ENCODE measurements at regions not wholly inside any gene's neighbourhood (a gene's known extent, or its start where the extent isn't known, plus 50 kb on each side); places are given as distances from the start of the nearest gene placed in this dataset.
"Not testable (repeated sequence)": the region's sequence is repeated elsewhere in the genome, so short reads cannot be mapped to it uniquely, and the experiment has no call there.

DNA sequence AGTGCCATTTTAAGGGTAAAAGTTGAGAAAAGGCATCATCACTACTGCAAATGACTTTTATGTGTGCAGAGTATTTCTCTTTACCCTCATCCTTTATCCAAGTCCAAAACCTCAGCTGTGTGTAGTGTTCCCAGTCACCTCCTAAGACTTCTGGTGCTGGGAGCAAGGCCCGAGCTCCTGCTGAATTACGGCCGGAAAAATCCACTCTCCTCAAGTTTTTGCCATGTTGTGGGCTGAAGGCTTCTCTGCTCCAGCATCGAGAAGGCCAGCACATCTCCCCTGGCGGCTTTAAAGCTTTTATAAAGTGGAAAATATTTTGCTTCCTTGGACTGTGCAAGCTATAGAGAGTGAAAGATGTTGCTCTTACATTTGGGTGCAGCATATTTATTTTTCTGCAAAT, 153.2 kb upstream of the THBS2 start:
- no peak overlapping the region for H3K4me3 Mint-ChIP-seq
- no peak for ATAC-seq (replicated peaks in 1 of 2)
- no peak overlapping the region for H3K27ac Mint-ChIP-seq
- H3K36me3 Mint-ChIP-seq (ENCODE audit: insufficient read depth in 2 of 2) = no peaks in the 10 kb centered on the region
- H3K27me3 Mint-ChIP-seq (ENCODE audit: low read depth) = peaks cover 24% of the 10 kb centered on the region
- H3K9me3 Mint-ChIP-seq = no peaks in the 10 kb centered on the region
- DNase-seq = no peak
- no peaks in the 10 kb centered on the region for H3K4me1 Mint-ChIP-seq (ENCODE audit: low read depth)

DNA sequence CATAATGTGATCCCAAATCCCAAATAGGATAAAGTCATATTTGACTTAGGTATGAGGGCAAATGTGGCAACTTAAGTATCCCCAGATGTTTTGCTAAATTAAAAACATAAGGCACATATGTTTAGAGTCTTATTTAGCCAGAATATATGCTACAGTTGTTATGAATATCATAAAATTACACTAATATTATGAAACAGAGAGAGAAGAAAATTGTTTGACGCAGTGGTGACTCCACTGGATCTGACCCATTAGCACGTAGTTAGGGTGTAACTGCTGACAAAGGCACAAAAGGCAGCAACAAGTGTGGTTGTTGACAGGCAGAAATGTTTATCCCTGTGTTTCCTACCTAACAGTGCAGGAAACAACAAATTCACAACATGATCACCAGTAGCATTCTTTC, 152.4 kb upstream of the THBS2 start:
- Mint-ChIP-seq H3K36me3 (ENCODE audit: insufficient read depth in 2 of 2) (no peaks in the 10 kb centered on the region), H3K9me3 (no peaks in the 10 kb centered on the region), H3K27ac (no peak overlapping the region), H3K4me1 (ENCODE audit: low read depth) (no peaks in the 10 kb centered on the region), H3K27me3 (ENCODE audit: low read depth) (peaks cover 24% of the 10 kb centered on the region), H3K4me3 (no peak overlapping the region)
- no peak for DNase-seq
- no peak for ATAC-seq (replicated peaks in 1 of 2)

DNA sequence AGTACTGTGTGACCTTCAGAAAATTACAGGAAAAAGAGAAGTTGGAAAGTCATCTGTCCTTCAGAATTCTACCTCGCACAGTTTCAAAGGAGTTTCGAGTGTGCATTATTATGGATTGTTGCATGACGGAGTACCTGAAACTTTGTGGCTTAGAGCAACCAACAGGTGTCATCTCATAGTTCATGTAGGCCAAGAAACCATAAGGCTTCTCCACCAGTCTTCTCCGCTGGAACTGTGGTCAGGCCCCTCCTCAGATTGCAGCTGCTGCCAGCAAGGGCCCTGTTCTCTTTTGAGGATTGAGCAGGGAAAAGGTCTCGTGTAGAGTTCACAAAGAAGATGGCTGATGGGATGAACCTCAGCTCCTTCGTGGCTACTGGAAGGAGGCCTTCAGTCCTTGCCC, 151.2 kb upstream of the THBS2 start:
- no peak overlapping the region for H3K27ac Mint-ChIP-seq
- H3K4me3 Mint-ChIP-seq = no peak overlapping the region
- no peak for DNase-seq
- H3K4me1 Mint-ChIP-seq (ENCODE audit: low read depth) = no peaks in the 10 kb centered on the region
- no peaks in the 10 kb centered on the region for H3K36me3 Mint-ChIP-seq (ENCODE audit: insufficient read depth in 2 of 2)
- ATAC-seq (replicated peaks in 1 of 2) = no peak
- H3K9me3 Mint-ChIP-seq = no peaks in the 10 kb centered on the region
- peaks cover 15% of the 10 kb centered on the region for H3K27me3 Mint-ChIP-seq (ENCODE audit: low read depth)

DNA sequence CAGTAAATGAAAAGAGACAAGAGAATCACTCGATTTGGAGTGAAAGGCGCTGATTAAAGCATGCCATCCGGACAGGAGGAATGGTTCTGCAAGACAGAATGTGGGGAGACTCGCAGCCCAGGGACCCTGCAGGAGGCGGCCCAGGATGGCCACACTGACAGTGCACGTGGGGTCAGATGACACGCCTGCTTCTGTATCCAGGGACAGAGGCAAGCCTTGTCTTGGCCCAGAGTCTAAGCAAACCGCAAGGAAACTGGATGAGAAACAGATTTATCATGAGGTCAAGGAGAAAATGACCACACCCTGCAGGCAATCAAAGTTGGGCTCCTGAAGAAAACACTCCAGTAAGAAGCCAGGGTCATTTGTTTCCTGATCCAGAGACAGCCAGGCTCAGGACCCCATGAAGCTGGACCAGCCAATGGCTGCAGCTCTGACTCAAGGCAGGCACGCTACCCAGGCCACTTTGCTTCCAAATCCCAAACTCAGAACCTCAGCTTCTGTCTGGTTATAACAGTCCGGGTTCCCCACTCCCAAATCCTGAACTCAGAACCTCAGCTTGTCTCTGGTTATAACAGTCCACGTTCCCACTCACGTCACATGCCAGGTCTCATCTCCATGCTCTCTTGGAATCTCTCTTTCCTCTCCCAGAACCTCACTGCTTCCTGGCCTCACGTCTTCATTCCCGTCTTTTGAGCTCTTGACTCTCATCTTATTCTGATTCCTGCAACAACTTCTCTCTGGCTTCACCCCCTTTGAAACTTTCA, 144.9 kb upstream of the THBS2 start:
- no peak overlapping the region for H3K27ac Mint-ChIP-seq
- no peaks in the 10 kb centered on the region for H3K36me3 Mint-ChIP-seq (ENCODE audit: insufficient read depth in 2 of 2)
- H3K27me3 Mint-ChIP-seq (ENCODE audit: low read depth) = peaks cover 8% of the 10 kb centered on the region
- peaks cover 0 to 1% of the 10 kb centered on the region in 2 donors for H3K9me3 Mint-ChIP-seq
- no peaks in the 10 kb centered on the region for H3K4me1 Mint-ChIP-seq (ENCODE audit: low read depth)
- H3K4me3 Mint-ChIP-seq = no peak overlapping the region
- ATAC-seq (replicated peaks in 1 of 2) (no peak), DNase-seq (no peak)

- no peak overlapping the region for H3K4me3 Mint-ChIP-seq
- H3K27ac Mint-ChIP-seq = no peak overlapping the region
- ATAC-seq (replicated peaks in 1 of 2) (no peak), DNase-seq (no peak)
- H3K9me3 Mint-ChIP-seq = peaks cover 0 to 1% of the 10 kb centered on the region in 2 donors
- H3K4me1 Mint-ChIP-seq (ENCODE audit: low read depth) = no peaks in the 10 kb centered on the region
- H3K27me3 Mint-ChIP-seq (ENCODE audit: low read depth) = no peaks in the 10 kb centered on the region
- no peaks in the 10 kb centered on the region for H3K36me3 Mint-ChIP-seq (ENCODE audit: insufficient read depth in 2 of 2)
Observed at GRCh38 chr6:169397684-169398083, 144.0 kb upstream of the THBS2 start.

- Mint-ChIP-seq H3K4me1 (ENCODE audit: low read depth) (no peaks in the 10 kb centered on the region), H3K4me3 (no peak overlapping the region), H3K27ac (no peak overlapping the region), H3K36me3 (ENCODE audit: insufficient read depth in 2 of 2) (no peaks in the 10 kb centered on the region), H3K27me3 (ENCODE audit: low read depth) (no peaks in the 10 kb centered on the region), H3K9me3 (peaks cover 1 to 5% of the 10 kb centered on the region in 2 donors)
- ATAC-seq (replicated peaks in 1 of 2) (no peak), DNase-seq (no peak)
Observed at GRCh38 chr6:169396554-169397163, 143.0 kb upstream of the THBS2 start.

DNA sequence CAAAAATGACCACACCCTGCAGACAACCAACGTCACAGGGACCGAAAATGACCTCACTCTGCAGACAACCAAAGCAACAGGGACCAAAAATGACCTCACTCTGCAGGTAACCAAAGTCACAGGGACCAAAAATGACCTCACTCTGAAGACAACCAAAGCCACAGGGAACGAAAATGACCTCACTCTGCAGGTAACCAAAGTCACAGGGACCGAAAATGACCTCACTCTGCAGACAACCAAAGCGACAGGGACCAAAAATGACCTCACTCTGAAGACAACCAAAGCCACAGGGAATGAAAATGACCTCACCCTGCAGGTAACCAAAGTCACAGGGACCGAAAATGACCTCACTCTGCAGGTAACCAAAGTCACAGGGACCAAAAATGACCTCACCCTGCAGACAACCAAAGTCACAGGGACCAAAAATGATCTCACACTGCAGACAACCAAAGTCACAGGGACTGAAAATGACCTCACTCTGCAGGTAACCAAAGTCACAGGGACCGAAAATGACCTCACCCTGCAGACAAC, 142.4 kb upstream of the THBS2 start:
- not testable (repeated sequence) for H3K4me3 Mint-ChIP-seq; H3K27ac Mint-ChIP-seq; DNase-seq; H3K9me3 Mint-ChIP-seq; H3K27me3 Mint-ChIP-seq (ENCODE audit: low read depth); ATAC-seq (replicated peaks in 1 of 2); H3K4me1 Mint-ChIP-seq (ENCODE audit: low read depth); H3K36me3 Mint-ChIP-seq (ENCODE audit: insufficient read depth in 2 of 2)

- H3K4me3 Mint-ChIP-seq = no peak overlapping the region
- H3K9me3 Mint-ChIP-seq = peaks cover 1 to 5% of the 10 kb centered on the region in 2 donors
- no peaks in the 10 kb centered on the region for H3K4me1 Mint-ChIP-seq (ENCODE audit: low read depth)
- ATAC-seq (replicated peaks in 1 of 2) (no peak), DNase-seq (no peak)
- H3K27me3 Mint-ChIP-seq (ENCODE audit: low read depth) = no peaks in the 10 kb centered on the region
- H3K27ac Mint-ChIP-seq = no peak overlapping the region
- no peaks in the 10 kb centered on the region for H3K36me3 Mint-ChIP-seq (ENCODE audit: insufficient read depth in 2 of 2)
Observed at GRCh38 chr6:169395080-169395805, 141.6 kb upstream of the THBS2 start.

- Mint-ChIP-seq H3K27me3 (ENCODE audit: low read depth) (no peaks in the 10 kb centered on the region), H3K36me3 (ENCODE audit: insufficient read depth in 2 of 2) (peaks cover 1 to 5% of the 10 kb centered on the region in 2 donors), H3K9me3 (peaks cover 5 to 9% of the 10 kb centered on the region in 2 donors), H3K4me3 (no peak overlapping the region), H3K27ac (no peak overlapping the region), H3K4me1 (ENCODE audit: low read depth) (no peaks in the 10 kb centered on the region)
- DNase-seq = no peak
- ATAC-seq (replicated peaks in 1 of 2) = no peak
Observed at GRCh38 chr6:169393753-169394152, 140.1 kb upstream of the THBS2 start.

- H3K4me3 Mint-ChIP-seq = no peak overlapping the region
- H3K36me3 Mint-ChIP-seq (ENCODE audit: insufficient read depth in 2 of 2) = peaks cover 1 to 5% of the 10 kb centered on the region in 2 donors
- no peaks in the 10 kb centered on the region for H3K4me1 Mint-ChIP-seq (ENCODE audit: low read depth)
- peaks cover 9% of the 10 kb centered on the region for H3K27me3 Mint-ChIP-seq (ENCODE audit: low read depth)
- ATAC-seq (replicated peaks in 1 of 2) (no peak), DNase-seq (no peak)
- H3K9me3 Mint-ChIP-seq = peaks cover 5 to 9% of the 10 kb centered on the region in 2 donors
- no peak overlapping the region for H3K27ac Mint-ChIP-seq
Observed at GRCh38 chr6:169391473-169392071, 137.9 kb upstream of the THBS2 start.

GRCh38 chr6:169388395-169389166, 134.9 kb upstream of the THBS2 start:
- no peaks in the 10 kb centered on the region for H3K4me1 Mint-ChIP-seq (ENCODE audit: low read depth)
- H3K4me3 Mint-ChIP-seq = no peak overlapping the region
- peaks cover 8 to 11% of the 10 kb centered on the region in 2 donors for H3K9me3 Mint-ChIP-seq
- DNase-seq = no peak
- H3K36me3 Mint-ChIP-seq (ENCODE audit: insufficient read depth in 2 of 2) = peaks cover 3 to 11% of the 10 kb centered on the region in 2 donors
- no peak overlapping the region for H3K27ac Mint-ChIP-seq
- ATAC-seq (replicated peaks in 1 of 2) = no peak
- H3K27me3 Mint-ChIP-seq (ENCODE audit: low read depth) = peaks cover 14% of the 10 kb centered on the region

GRCh38 chr6:169387809-169388383, 134.2 kb upstream of the THBS2 start:
- peaks cover 3 to 13% of the 10 kb centered on the region in 2 donors for H3K36me3 Mint-ChIP-seq (ENCODE audit: insufficient read depth in 2 of 2)
- no peak overlapping the region for H3K4me3 Mint-ChIP-seq
- no peak for ATAC-seq (replicated peaks in 1 of 2)
- H3K9me3 Mint-ChIP-seq = peaks cover 12 to 15% of the 10 kb centered on the region in 2 donors
- H3K27ac Mint-ChIP-seq = no peak overlapping the region
- DNase-seq = no peak
- no peaks in the 10 kb centered on the region for H3K4me1 Mint-ChIP-seq (ENCODE audit: low read depth)
- peaks cover 14% of the 10 kb centered on the region for H3K27me3 Mint-ChIP-seq (ENCODE audit: low read depth)

Data from activated T-cell treated with anti-CD3 and anti-CD28 coated beads, Interleukin-2, amount 50 U/mL, for 72 hours (primary cell).